Esophagus squamous epithelium (tissue), 5 donors: ENCODE measurements at regions not wholly inside any gene's neighbourhood (a gene's known extent, or its start where the extent isn't known, plus 50 kb on each side); places are given as distances from the start of the nearest gene placed in this dataset.
"Not testable (repeated sequence)": the region's sequence is repeated elsewhere in the genome, so short reads cannot be mapped to it uniquely, and the experiment has no call there.

Experiments
- DNase-seq: peaks from one replicate; lab custom pipeline; 2025; lab: John Stamatoyannopoulos, UW
- H3K27ac ChIP-seq, 4 donors: fragments of 200-600 bp; sonication (generic); one replicate each; pipeline ENCODE4 v1.5.1; 2016 to 2019; ENCODE audit warnings: mild to moderate bottlenecking in 1 of 4
- H3K27me3 ChIP-seq, 4 donors: fragments of 200-600 bp; sonication (generic); 1 replicate in 3 of 4; 2 replicates in 1 of 4; pipeline versions ENCODE4 v1.5.1 to v1.6.0; 2017 to 2021; ENCODE audit warnings: antibody characterized with exemption in 1 of 4
- H3K36me3 ChIP-seq, 3 donors: fragments of 200-600 bp; sonication (generic); one replicate each; pipeline ENCODE4 v1.5.1; 2016 to 2019
- H3K4me1 ChIP-seq, 3 donors: fragments of 200-600 bp; sonication (generic); one replicate each; pipeline ENCODE4 v1.5.1; 2017 to 2019
- H3K4me3 ChIP-seq, 4 donors: fragments of 200-600 bp; sonication (generic); 1 replicate in 3 of 4; 2 replicates in 1 of 4; pipeline ENCODE4 v1.5.1; 2016 to 2019; ENCODE audit warnings: mild to moderate bottlenecking in 2 of 4, moderate library complexity in 1 of 4
- H3K9me3 ChIP-seq, 3 donors: fragments of 200-600 bp; sonication (generic); one replicate each; pipeline ENCODE4 v1.5.1; 2016 to 2019
- CTCF ChIP-seq, 6 experiments: fragments of 450-650 bp in 4 of 6; fragments of 200-600 bp in 2 of 6; sonication (generic) in 2 of 6; IDR thresholded peaks; one replicate each; pipeline ENCODE4 v1.5.1; 2016 to 2019; ENCODE audit warnings: antibody characterized with exemption in 6 of 6, mild to moderate bottlenecking in 4 of 6, moderate library complexity in 4 of 6
- POLR2A ChIP-seq, 4 donors: fragments of 450-650 bp; IDR thresholded peaks; one replicate each; pipeline ENCODE4 v1.6.1; 2017; ENCODE audit warnings: antibody characterized with exemption in 4 of 4, mild to moderate bottlenecking in 4 of 4, moderate library complexity in 3 of 4
- WGBS, 2 donors: methylation state at CpG; one replicate each; pipeline ENCODE4 v1.1.5; 2018; 5-methylcytosine and 5-hydroxymethylcytosine counted together
- intact Hi-C: fragments of 100-400 bp; cut with DNase I; formaldehyde crosslinking; loops from one replicate; pipeline ENCODE4 v1.15.0; 2022
- donor health status: DM: yes; HTN: yes; CAD: no.

GRCh38 chr5:32949286-32949970, 238.3 kb downstream of the NPR3 start:
- intact Hi-C loops: no loop called here
- H3K4me1 ChIP-seq: no peaks in the 10 kb centered on the region
- WGBS, 2 donors: 36 to 44% methylated on average over 6 of the region's 6 CpGs
- H3K9me3 ChIP-seq: no peaks in the 10 kb centered on the region
- H3K36me3 ChIP-seq: no peaks in the 10 kb centered on the region
- H3K4me3 ChIP-seq: no peak overlapping the region
- DNase-seq: no peak
- no peaks in the 10 kb centered on the region for H3K27me3 ChIP-seq
- no peak for TF ChIP-seq CTCF (IDR thresholded peaks at IDR 0.05)
- TF ChIP-seq POLR2A (IDR thresholded peaks at IDR 0.05): no peak
- H3K27ac ChIP-seq: no peak overlapping the region

- DNase-seq: no peak
- no peak overlapping the region for H3K4me3 ChIP-seq
- no peaks in the 10 kb centered on the region for H3K4me1 ChIP-seq
- H3K27me3 ChIP-seq: no peaks in the 10 kb centered on the region
- TF ChIP-seq CTCF (IDR thresholded peaks at IDR 0.05) (no peak), POLR2A (IDR thresholded peaks at IDR 0.05) (no peak)
- intact Hi-C loops: no loop called here
- no peaks in the 10 kb centered on the region for H3K9me3 ChIP-seq
- H3K36me3 ChIP-seq: no peaks in the 10 kb centered on the region
- no peak overlapping the region for H3K27ac ChIP-seq
Measured at GRCh38 chr5:32951003-32951402, 239.9 kb downstream of the NPR3 start.

GRCh38 chr5:32951878-32952277, 240.8 kb downstream of the NPR3 start:
- H3K36me3 ChIP-seq: no peaks in the 10 kb centered on the region
- DNase-seq: no peak
- H3K27ac ChIP-seq: no peak overlapping the region
- intact Hi-C loops: no loop called here
- H3K4me3 ChIP-seq: no peak overlapping the region
- 83 to 86% methylated on average over 2 of the region's 2 CpGs for WGBS, 2 donors
- no peaks in the 10 kb centered on the region for H3K27me3 ChIP-seq
- TF ChIP-seq CTCF (IDR thresholded peaks at IDR 0.05) (no peak), POLR2A (IDR thresholded peaks at IDR 0.05) (no peak)
- H3K4me1 ChIP-seq: no peaks in the 10 kb centered on the region
- no peaks in the 10 kb centered on the region for H3K9me3 ChIP-seq

GRCh38 chr5:32952421-32952820, 241.3 kb downstream of the NPR3 start:
- H3K4me1 ChIP-seq, H3K4me3 ChIP-seq, H3K27me3 ChIP-seq, H3K27ac ChIP-seq, H3K36me3 ChIP-seq, H3K9me3 ChIP-seq, intact Hi-C loops, DNase-seq: not testable (repeated sequence)
- 46 to 61% methylated on average over 2 of the region's 2 CpGs for WGBS, 2 donors

GRCh38 chr5:32953694-32954093, 242.6 kb downstream of the NPR3 start:
- H3K4me3 ChIP-seq: no peak overlapping the region
- no peak for DNase-seq
- WGBS, 2 donors: 78 to 81% methylated on average over 1 of the region's 1 CpG
- no peaks in the 10 kb centered on the region for H3K4me1 ChIP-seq
- H3K9me3 ChIP-seq: no peaks in the 10 kb centered on the region
- intact Hi-C loops: no loop called here
- TF ChIP-seq CTCF (IDR thresholded peaks at IDR 0.05): no peak
- TF ChIP-seq POLR2A (IDR thresholded peaks at IDR 0.05): no peak
- H3K27me3 ChIP-seq: no peaks in the 10 kb centered on the region
- no peaks in the 10 kb centered on the region for H3K36me3 ChIP-seq
- no peak overlapping the region for H3K27ac ChIP-seq

- Histone ChIP-seq H3K4me1 (peaks cover 0 to 15% (median 7%) of the 10 kb centered on the region in 3 donors), H3K27ac (no peak overlapping the region), H3K27me3 (no peaks in the 10 kb centered on the region), H3K9me3 (no peaks in the 10 kb centered on the region), H3K36me3 (no peaks in the 10 kb centered on the region), H3K4me3 (no peak overlapping the region)
- 75 to 79% methylated on average over 1 of the region's 1 CpG for WGBS, 2 donors
- TF ChIP-seq CTCF (IDR thresholded peaks at IDR 0.05): no peak
- no peak for TF ChIP-seq POLR2A (IDR thresholded peaks at IDR 0.05)
- no peak for DNase-seq
- intact Hi-C loops: no loop called here
Measured at GRCh38 chr5:32955814-32956213, 244.7 kb downstream of the NPR3 start.
